ENCODE measurements at regions not wholly inside any gene's neighbourhood (a gene's known extent, or its start where the extent isn't known, plus 50 kb on each side); places are given as distances from the start of the nearest gene placed in this dataset.
"Not testable (repeated sequence)": the region's sequence is repeated elsewhere in the genome, so short reads cannot be mapped to it uniquely, and the experiment has no call there.

DNA sequence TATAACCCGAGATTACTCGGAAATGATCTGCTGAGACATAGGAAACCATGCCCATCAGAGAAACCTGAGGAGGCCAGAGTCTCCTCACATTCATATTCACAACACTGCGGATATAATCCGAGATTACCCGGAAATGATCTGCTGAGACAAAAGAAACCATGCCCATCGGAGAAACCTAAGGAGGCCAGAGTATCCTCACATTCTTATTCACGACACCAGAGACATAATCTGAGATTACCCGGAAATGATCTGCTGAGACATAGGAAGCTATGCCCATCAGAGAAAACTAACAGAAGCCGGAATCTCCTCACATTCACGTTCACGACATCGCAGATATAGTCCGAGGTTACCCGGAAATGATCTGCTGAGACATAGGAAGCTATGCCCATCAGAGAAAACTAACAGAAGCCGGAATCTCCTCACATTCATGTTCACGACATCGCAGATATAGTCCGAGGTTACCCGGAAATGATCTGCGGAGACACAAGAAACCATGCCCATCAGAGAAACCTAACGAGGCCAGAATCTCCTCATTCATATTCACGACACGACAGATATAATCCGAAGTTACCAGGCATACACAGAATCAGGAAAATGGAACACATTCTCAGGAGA lies 422.3 kb upstream of the AKR1E2 start:
- peak; percentile 63 for FAIRE-seq
- H2AFZ ChIP-seq (ENCODE audit: control insufficient read depth, low read length), result no peak overlapping the region
- no peaks in the 10 kb centered on the region for H3K36me3 ChIP-seq (ENCODE audit: control insufficient read depth in 2 of 2, extremely low read depth in 1 of 2, insufficient read depth in 2 of 2, low read length in 2 of 2)
- H3K27ac ChIP-seq (ENCODE audit: control insufficient read depth, insufficient read depth, low read length), result no peak overlapping the region
- no peaks in the 10 kb centered on the region for H4K20me1 ChIP-seq (ENCODE audit: control insufficient read depth, extremely low read depth, insufficient read depth, low read length)
- DNase-seq (ENCODE audit: low read depth, low spot score), result no peak
- H3K9me1 ChIP-seq (ENCODE audit: control insufficient read depth, extremely low read depth, insufficient read depth, low read length), result no peaks in the 10 kb centered on the region
- H3K9ac ChIP-seq (ENCODE audit: control insufficient read depth, extremely low read depth, insufficient read depth, low read length), result no peak overlapping the region
- TF ChIP-seq EZH2 (IDR thresholded peaks at IDR 0.05; ENCODE audit: low read length), result no peak
- TF ChIP-seq, protein P1, sequence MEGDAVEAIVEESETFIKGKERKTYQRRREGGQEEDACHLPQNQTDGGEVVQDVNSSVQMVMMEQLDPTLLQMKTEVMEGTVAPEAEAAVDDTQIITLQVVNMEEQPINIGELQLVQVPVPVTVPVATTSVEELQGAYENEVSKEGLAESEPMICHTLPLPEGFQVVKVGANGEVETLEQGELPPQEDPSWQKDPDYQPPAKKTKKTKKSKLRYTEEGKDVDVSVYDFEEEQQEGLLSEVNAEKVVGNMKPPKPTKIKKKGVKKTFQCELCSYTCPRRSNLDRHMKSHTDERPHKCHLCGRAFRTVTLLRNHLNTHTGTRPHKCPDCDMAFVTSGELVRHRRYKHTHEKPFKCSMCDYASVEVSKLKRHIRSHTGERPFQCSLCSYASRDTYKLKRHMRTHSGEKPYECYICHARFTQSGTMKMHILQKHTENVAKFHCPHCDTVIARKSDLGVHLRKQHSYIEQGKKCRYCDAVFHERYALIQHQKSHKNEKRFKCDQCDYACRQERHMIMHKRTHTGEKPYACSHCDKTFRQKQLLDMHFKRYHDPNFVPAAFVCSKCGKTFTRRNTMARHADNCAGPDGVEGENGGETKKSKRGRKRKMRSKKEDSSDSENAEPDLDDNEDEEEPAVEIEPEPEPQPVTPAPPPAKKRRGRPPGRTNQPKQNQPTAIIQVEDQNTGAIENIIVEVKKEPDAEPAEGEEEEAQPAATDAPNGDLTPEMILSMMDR (optimal IDR thresholded peaks at IDR 0.05 in 1 of 3, IDR thresholded peaks at IDR 0.05 in 1 of 3, conservative IDR thresholded peaks at IDR 0.05 in 1 of 3; ENCODE audit: extremely low read depth in 1 of 3, insufficient read depth in 2 of 3, low read length in 3 of 3), result no peak
- no peak overlapping the region for H3K4me2 ChIP-seq (ENCODE audit: control insufficient read depth, extremely low read depth, insufficient read depth, low read depth, low read length)
- dilution Hi-C loops (cut with MboI; ENCODE audit: extremely low pct_ligation_motif_present, low sequenced_read_pairs), result no loop called here
- no peak overlapping the region for H3K4me3 ChIP-seq (ENCODE audit: control insufficient read depth in 2 of 3, extremely low read depth in 1 of 3, insufficient read depth in 2 of 3, low read depth in 1 of 3, low read length in 3 of 3)
- peaks cover 12% of the 10 kb centered on the region for H3K4me1 ChIP-seq (ENCODE audit: control insufficient read depth, extremely low read depth, insufficient read depth, low read length)
- no peaks in the 10 kb centered on the region for H3K9me3 ChIP-seq (ENCODE audit: control insufficient read depth, low read depth, low read length)
- H3K27me3 ChIP-seq (ENCODE audit: control insufficient read depth, extremely low read depth, insufficient read depth, low read length), result no peaks in the 10 kb centered on the region
- H3K79me2 ChIP-seq (ENCODE audit: control insufficient read depth, insufficient read depth, low read length), result no peaks in the 10 kb centered on the region

DNA sequence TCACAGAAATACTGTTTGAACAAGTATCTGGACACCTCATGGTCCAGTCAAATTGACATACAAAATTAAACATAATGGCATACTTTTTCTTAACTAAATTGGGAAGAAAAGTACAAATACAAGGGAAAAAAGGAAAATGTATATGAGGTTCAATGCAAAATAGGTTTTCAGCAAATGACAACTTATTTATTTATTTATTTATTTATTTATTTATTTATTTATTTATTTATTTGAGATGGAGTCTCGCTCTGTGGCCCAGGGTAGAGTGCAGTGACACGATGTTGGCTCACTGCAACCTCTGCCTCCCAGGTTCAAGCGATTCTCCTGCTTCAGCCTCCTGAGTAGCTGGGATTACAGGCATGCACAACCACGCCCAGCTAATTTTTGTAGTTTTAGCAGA lies 424.9 kb upstream of the AKR1E2 start:
- H3K4me2 ChIP-seq (ENCODE audit: control insufficient read depth, extremely low read depth, insufficient read depth, low read depth, low read length); H4K20me1 ChIP-seq (ENCODE audit: control insufficient read depth, extremely low read depth, insufficient read depth, low read length); H3K27ac ChIP-seq (ENCODE audit: control insufficient read depth, insufficient read depth, low read length); H3K27me3 ChIP-seq (ENCODE audit: control insufficient read depth, extremely low read depth, insufficient read depth, low read length); H3K4me3 ChIP-seq (ENCODE audit: control insufficient read depth in 2 of 3, extremely low read depth in 1 of 3, insufficient read depth in 2 of 3, low read depth in 1 of 3, low read length in 3 of 3); H3K9ac ChIP-seq (ENCODE audit: control insufficient read depth, extremely low read depth, insufficient read depth, low read length); H3K9me1 ChIP-seq (ENCODE audit: control insufficient read depth, extremely low read depth, insufficient read depth, low read length); H3K79me2 ChIP-seq (ENCODE audit: control insufficient read depth, insufficient read depth, low read length); H3K9me3 ChIP-seq (ENCODE audit: control insufficient read depth, low read depth, low read length); H3K36me3 ChIP-seq (ENCODE audit: control insufficient read depth in 2 of 2, extremely low read depth in 1 of 2, insufficient read depth in 2 of 2, low read length in 2 of 2); DNase-seq (ENCODE audit: low read depth, low spot score); FAIRE-seq; H3K4me1 ChIP-seq (ENCODE audit: control insufficient read depth, extremely low read depth, insufficient read depth, low read length); dilution Hi-C loops (cut with MboI; ENCODE audit: extremely low pct_ligation_motif_present, low sequenced_read_pairs); H2AFZ ChIP-seq (ENCODE audit: control insufficient read depth, low read length): not testable (repeated sequence)

DNA sequence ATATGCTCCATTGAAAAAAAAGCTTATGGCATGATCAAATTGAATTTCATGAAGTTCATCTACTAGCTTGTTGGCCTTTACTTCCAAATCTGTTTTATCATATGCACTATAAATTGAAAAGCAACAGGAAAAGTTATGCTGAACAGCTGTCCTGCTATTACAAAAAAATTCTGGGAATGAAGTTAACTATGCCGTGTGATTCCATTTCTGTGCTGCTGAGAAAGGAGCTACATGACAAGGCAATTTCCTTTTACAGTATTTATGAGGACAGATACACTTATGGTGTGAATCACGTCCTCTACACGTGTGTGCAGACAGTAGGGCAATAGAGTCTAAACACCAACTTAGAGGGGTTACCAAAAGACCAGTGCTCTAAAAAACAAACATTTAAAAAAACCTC lies 426.5 kb upstream of the AKR1E2 start:
- no peaks in the 10 kb centered on the region for H3K36me3 ChIP-seq (ENCODE audit: control insufficient read depth in 2 of 2, extremely low read depth in 1 of 2, insufficient read depth in 2 of 2, low read length in 2 of 2)
- dilution Hi-C loops (cut with MboI; ENCODE audit: extremely low pct_ligation_motif_present, low sequenced_read_pairs), result no loop called here
- no peak overlapping the region for H3K4me2 ChIP-seq (ENCODE audit: control insufficient read depth, extremely low read depth, insufficient read depth, low read depth, low read length)
- no peaks in the 10 kb centered on the region for H3K27me3 ChIP-seq (ENCODE audit: control insufficient read depth, extremely low read depth, insufficient read depth, low read length)
- DNase-seq (ENCODE audit: low read depth, low spot score) (no peak), FAIRE-seq (no peak)
- TF ChIP-seq, protein P1 (optimal IDR thresholded peaks at IDR 0.05 in 1 of 3, IDR thresholded peaks at IDR 0.05 in 1 of 3, conservative IDR thresholded peaks at IDR 0.05 in 1 of 3; ENCODE audit: extremely low read depth in 1 of 3, insufficient read depth in 2 of 3, low read length in 3 of 3), result no peak
- TF ChIP-seq EZH2 (IDR thresholded peaks at IDR 0.05; ENCODE audit: low read length), result no peak
- H3K9me1 ChIP-seq (ENCODE audit: control insufficient read depth, extremely low read depth, insufficient read depth, low read length), result no peaks in the 10 kb centered on the region
- H2AFZ ChIP-seq (ENCODE audit: control insufficient read depth, low read length), result no peak overlapping the region
- H3K4me1 ChIP-seq (ENCODE audit: control insufficient read depth, extremely low read depth, insufficient read depth, low read length), result no peaks in the 10 kb centered on the region
- H3K4me3 ChIP-seq (ENCODE audit: control insufficient read depth in 2 of 3, extremely low read depth in 1 of 3, insufficient read depth in 2 of 3, low read depth in 1 of 3, low read length in 3 of 3), result no peak overlapping the region
- H4K20me1 ChIP-seq (ENCODE audit: control insufficient read depth, extremely low read depth, insufficient read depth, low read length), result no peaks in the 10 kb centered on the region
- H3K27ac ChIP-seq (ENCODE audit: control insufficient read depth, insufficient read depth, low read length), result no peak overlapping the region
- no peaks in the 10 kb centered on the region for H3K9me3 ChIP-seq (ENCODE audit: control insufficient read depth, low read depth, low read length)
- no peaks in the 10 kb centered on the region for H3K79me2 ChIP-seq (ENCODE audit: control insufficient read depth, insufficient read depth, low read length)
- no peak overlapping the region for H3K9ac ChIP-seq (ENCODE audit: control insufficient read depth, extremely low read depth, insufficient read depth, low read length)

Measured in keratinocyte (primary cell).